A549 (cell line): ENCODE measurements at regions not wholly inside any gene's neighbourhood (a gene's known extent, or its start where the extent isn't known, plus 50 kb on each side); places are given as distances from the start of the nearest gene placed in this dataset.

Experiments used
- ATAC-seq, 2 experiments: fragments of 200-7000 bp in 1 of 2; fragments of >200 bp in 1 of 2; cut with Nextera tagmentation in 1 of 2; cut with Tn5 transposase in 1 of 2; 3 replicates each; pipeline versions ENCODE4 v1.8.0 to v1.9.1; 2018 to 2020; ENCODE audit warnings: mild to moderate bottlenecking in 1 of 2, moderate library complexity in 1 of 2
- CTCF ChIA-PET: fragments of 300-600 bp; sonication (Branson Sonifier 250); formaldehyde crosslinking; extraction: SDS; loops from one replicate; lab custom pipeline; 2021; ENCODE audit warnings: antibody characterized with exemption, inconsistent platforms; lab: Yijun Ruan, JAX
- POLR2A ChIA-PET: fragments of 350-600 bp; formaldehyde crosslinking; extraction: SDS; loops from one replicate; lab custom pipeline; 2021; ENCODE audit warnings: antibody characterized with exemption, inconsistent platforms; lab: Yijun Ruan, JAX
- DNase-seq, 2 experiments: peaks; one replicate each; pipeline versions ENCODE4 v3.0.0 to v3.0.0-alpha.2; 2011 to 2016; ENCODE audit warnings: low read depth in 1 of 2, low spot score in 1 of 2
- FAIRE-seq: peaks from 2 replicates; lab custom pipeline; 2011; peaks lifted over from hg19 to GRCh38; lab: Jason Lieb, UNC
- H3K27ac ChIP-seq, 2 experiments: fragments of >200 bp; sonication (Bioruptor Twin); formaldehyde crosslinking; 3 replicates each; pipeline ENCODE4 v1.5.1; 2016 to 2017
- H3K4me1 ChIP-seq: fragments of >200 bp; sonication (Bioruptor Twin); formaldehyde crosslinking; 3 replicates; pipeline ENCODE4 v1.6.1; 2016
- H3K4me2 ChIP-seq: fragments of >200 bp; sonication (Bioruptor Twin); formaldehyde crosslinking; 3 replicates; pipeline ENCODE4 v1.6.1; 2016
- H3K4me3 ChIP-seq: fragments of >200 bp; sonication (Bioruptor Twin); formaldehyde crosslinking; 3 replicates; pipeline ENCODE4 v1.5.1; 2016
- H3K9me3 ChIP-seq: fragments of >200 bp; sonication (Bioruptor Twin); formaldehyde crosslinking; 3 replicates; pipeline ENCODE4 v1.6.1; 2016
- ATOH8 ChIP-seq: fragments of 250-450 bp; sonication (Bioruptor Pico); IDR thresholded peaks from 2 replicates; pipeline ENCODE4 v1.5.0; 2020; ENCODE audit warnings: low read depth, mild to moderate bottlenecking, moderate library complexity
- CBX2 ChIP-seq: fragments of 200-600 bp; sonication (generic); IDR thresholded peaks from 2 replicates; pipeline ENCODE4 v1.6.1; 2016; ENCODE audit warnings: low read depth, mild to moderate bottlenecking, borderline replicate concordance
- CBX8 ChIP-seq: fragments of 200-600 bp; sonication (generic); IDR thresholded peaks from 2 replicates; pipeline ENCODE4 v1.6.1; 2016
- CHD4 ChIP-seq: fragments of 200-600 bp; sonication (generic); IDR thresholded peaks from 2 replicates; pipeline ENCODE4 v1.6.1; 2016; ENCODE audit warnings: antibody characterized with exemption, mild to moderate bottlenecking, borderline replicate concordance
- CTCF ChIP-seq: fragments of >200 bp; sonication (Bioruptor Twin); formaldehyde crosslinking; IDR thresholded peaks from 3 replicates; pipeline ENCODE4 v1.5.1; 2016
- E2F6 ChIP-seq: IDR thresholded peaks from 2 replicates; pipeline ENCODE4 v1.6.1; 2012; ENCODE audit warnings: low read depth, borderline replicate concordance
- FOSL2 ChIP-seq, 2 experiments: fragments of 450-650 bp in 1 of 2; fragments of >200 bp in 1 of 2; sonication (Bioruptor Twin) in 1 of 2; formaldehyde crosslinking; IDR thresholded peaks; 2 replicates each; pipeline versions ENCODE4 v1.5.0 to v1.6.1; 2016 to 2020; ENCODE audit warnings: mild to moderate bottlenecking in 1 of 2, moderate library complexity in 1 of 2
- GATA3 ChIP-seq: IDR thresholded peaks from 2 replicates; pipeline ENCODE4 v1.6.1; 2012; ENCODE audit warnings: borderline replicate concordance
- HDAC2 ChIP-seq: fragments of 200-600 bp; sonication (generic); IDR thresholded peaks from 2 replicates; pipeline ENCODE4 v1.6.1; 2016
- HES2 ChIP-seq: fragments of >200 bp; sonication (Bioruptor Twin); formaldehyde crosslinking; IDR thresholded peaks from 2 replicates; pipeline ENCODE4 v1.6.1; 2016
- HEYL ChIP-seq: fragments of 250-450 bp; sonication (Bioruptor Pico); IDR thresholded peaks from 2 replicates; pipeline ENCODE4 v1.8.0; 2021; ENCODE audit warnings: mild to moderate bottlenecking, moderate library complexity
- HMGXB4 ChIP-seq: fragments of 250-450 bp; sonication (Bioruptor Pico); IDR thresholded peaks from 2 replicates; pipeline ENCODE4 v1.5.0; 2021; ENCODE audit warnings: mild to moderate bottlenecking, moderate library complexity, borderline replicate concordance
- HOXB13 ChIP-seq: fragments of 250-450 bp; sonication (Bioruptor Pico); IDR thresholded peaks from 2 replicates; pipeline ENCODE4 v1.5.0; 2020; ENCODE audit warnings: low read depth, mild to moderate bottlenecking, moderate library complexity
- HOXB5 ChIP-seq: fragments of 250-450 bp; sonication (Bioruptor Pico); IDR thresholded peaks from 2 replicates; pipeline ENCODE4 v1.5.0; 2020; ENCODE audit warnings: mild to moderate bottlenecking, moderate library complexity
- JUN ChIP-seq, 2 experiments: fragments of >200 bp; sonication (Bioruptor Twin); formaldehyde crosslinking; IDR thresholded peaks; 2 replicates in 1 of 2; 3 replicates in 1 of 2; pipeline ENCODE4 v1.6.1; 2016 to 2017
- KDM5A ChIP-seq: fragments of 200-600 bp; sonication (generic); IDR thresholded peaks from 2 replicates; pipeline ENCODE4 v1.6.1; 2016; ENCODE audit warnings: antibody characterized with exemption, mild to moderate bottlenecking
- NFE2L2 ChIP-seq: fragments of 150-350 bp; conservative IDR thresholded peaks from 2 replicates; pipeline ENCODE4 v1.6.1; 2014; ENCODE audit warnings: low read length
- NPAS2 ChIP-seq: fragments of 250-450 bp; sonication (Bioruptor Pico); IDR thresholded peaks from 2 replicates; pipeline ENCODE4 v1.8.0; 2022; ENCODE audit warnings: mild to moderate bottlenecking, moderate library complexity, borderline replicate concordance
- PBX3 ChIP-seq: IDR thresholded peaks from 2 replicates; pipeline ENCODE4 v1.6.1; 2012
- PHF8 ChIP-seq: fragments of 200-600 bp; sonication (generic); IDR thresholded peaks from 2 replicates; pipeline ENCODE4 v1.6.1; 2016; ENCODE audit warnings: low read depth, mild to moderate bottlenecking, antibody characterized with exemption, moderate library complexity, borderline replicate concordance
- RARB ChIP-seq: fragments of 250-450 bp; sonication (Bioruptor Pico); IDR thresholded peaks from 2 replicates; pipeline ENCODE4 v1.8.0; 2021; ENCODE audit warnings: mild to moderate bottlenecking, moderate library complexity
- RCOR1 ChIP-seq: fragments of 150-350 bp; IDR thresholded peaks from 2 replicates; pipeline ENCODE4 v1.6.1; 2014; ENCODE audit warnings: antibody characterized with exemption, low read length, low read depth
- RNF2 ChIP-seq: fragments of 200-600 bp; sonication (generic); IDR thresholded peaks from 2 replicates; pipeline ENCODE4 v1.6.1; 2016; ENCODE audit warnings: low read depth, mild to moderate bottlenecking, antibody characterized with exemption, moderate library complexity, borderline replicate concordance
- SMC3 ChIP-seq: fragments of >200 bp; sonication (Bioruptor Twin); formaldehyde crosslinking; IDR thresholded peaks from 3 replicates; pipeline ENCODE4 v1.6.1; 2018; ENCODE audit warnings: inconsistent platforms
- TP53 ChIP-seq: fragments of 250-450 bp; sonication (Bioruptor Pico); IDR thresholded peaks from 2 replicates; pipeline ENCODE4 v1.5.0; 2021; ENCODE audit warnings: mild to moderate bottlenecking, moderate library complexity
- WGBS: methylation state at CpG from one replicate; pipeline ENCODE4 v1.1.6; 2017; ENCODE audit errors: missing lambda C conversion rate; 5-methylcytosine and 5-hydroxymethylcytosine counted together

- no peak overlapping the region for H3K4me3 ChIP-seq
- 69% methylated on average over 4 of the region's 4 CpGs for WGBS
- no peak overlapping the region for H3K4me2 ChIP-seq
- FAIRE-seq (no peak), DNase-seq (no peak)
- TF ChIP-seq CHD4 (no peak), FOSL2 (IDR thresholded peaks at IDR 0.05) (no peak), FOSL2 (CRISPR knock-in tag; IDR thresholded peaks at IDR 0.05) (no peak), E2F6 (no peak), HES2 (no peak), RARB (CRISPR knock-in tag) (no peak)
- TF ChIP-seq, all 56 proteins: peak for 0
- Histone ChIP-seq H3K4me1 (0 out of 3 replicates have a peak, but pooled peaks cover 3% of the 10 kb centered on the region), H3K27ac (no peak overlapping the region), H3K9me3 (no peaks in the 10 kb centered on the region)
- CTCF ChIA-PET = interaction anchor here (1.1 to 2.4 kb wide), 2 partner anchors 13 to 302 kb away, joined by 3 to 8 read pairs; no protein-coding TSS in a partner anchor
- no peak for ATAC-seq
- POLR2A ChIA-PET = no interaction called here
Measured at GRCh38 chr1:39085174-39085573, 59.0 kb downstream of the NDUFS5 start.

- Histone ChIP-seq H3K4me1 (0 out of 3 replicates have a peak, but pooled peaks cover 3% of the 10 kb centered on the region), H3K4me2 (no peak overlapping the region), H3K4me3 (no peak overlapping the region), H3K9me3 (no peaks in the 10 kb centered on the region), H3K27ac (no peak overlapping the region)
- no peak for FAIRE-seq
- ATAC-seq = no peak
- 6% methylated on average over 3 of the region's 3 CpGs for WGBS
- CTCF ChIA-PET = interaction anchor here (2.4 kb wide), 1 partner anchor 12 kb away, joined by 8 read pairs; no protein-coding TSS in a partner anchor
- no peak for TF ChIP-seq HES2
- no peak for TF ChIP-seq PBX3
- no peak for TF ChIP-seq TP53 (CRISPR knock-in tag)
- TF ChIP-seq SMC3 = no peak
- no peak for TF ChIP-seq NFE2L2
- TF ChIP-seq HOXB13 (CRISPR knock-in tag) = no peak
- TF ChIP-seq NPAS2 = no peak
- TF ChIP-seq RNF2 = no peak
- DNase-seq = no peak
- POLR2A ChIA-PET = no interaction called here
Measured at GRCh38 chr1:39086386-39086785, 60.2 kb downstream of the NDUFS5 start.

- no peak overlapping the region for H3K4me2 ChIP-seq
- WGBS = 84% methylated on average over 7 of the region's 7 CpGs
- CTCF ChIA-PET = no interaction called here
- FAIRE-seq = no peak
- no peaks in the 10 kb centered on the region for H3K9me3 ChIP-seq
- H3K4me3 ChIP-seq = no peak overlapping the region
- POLR2A ChIA-PET = no interaction called here
- ATAC-seq = no peak
- H3K4me1 ChIP-seq = 0 out of 3 replicates have a peak, but pooled peaks cover 2% of the 10 kb centered on the region
- no peak for DNase-seq
- no peak overlapping the region for H3K27ac ChIP-seq
- no peak for TF ChIP-seq PHF8
- no peak for TF ChIP-seq HMGXB4
- TF ChIP-seq CTCF = no peak
- no peak for TF ChIP-seq RCOR1
- no peak for TF ChIP-seq HEYL (CRISPR knock-in tag)
- no peak for TF ChIP-seq CBX8
- no peak for TF ChIP-seq KDM5A
- TF ChIP-seq ATOH8 (CRISPR knock-in tag) = no peak
- TF ChIP-seq CBX2 = no peak
- TF ChIP-seq GATA3 = no peak
- no peak for TF ChIP-seq HDAC2
- TF ChIP-seq RARB (CRISPR knock-in tag) = no peak
- TF ChIP-seq JUN (IDR thresholded peaks at IDR 0.05) = no peak
- no peak for TF ChIP-seq HOXB5 (CRISPR knock-in tag)
Measured at GRCh38 chr1:39086865-39087409, 60.8 kb downstream of the NDUFS5 start.
